ENCODE measurements at regions not wholly inside any gene's neighbourhood (a gene's known extent, or its start where the extent isn't known, plus 50 kb on each side); places are given as distances from the start of the nearest gene placed in this dataset.

DNA sequence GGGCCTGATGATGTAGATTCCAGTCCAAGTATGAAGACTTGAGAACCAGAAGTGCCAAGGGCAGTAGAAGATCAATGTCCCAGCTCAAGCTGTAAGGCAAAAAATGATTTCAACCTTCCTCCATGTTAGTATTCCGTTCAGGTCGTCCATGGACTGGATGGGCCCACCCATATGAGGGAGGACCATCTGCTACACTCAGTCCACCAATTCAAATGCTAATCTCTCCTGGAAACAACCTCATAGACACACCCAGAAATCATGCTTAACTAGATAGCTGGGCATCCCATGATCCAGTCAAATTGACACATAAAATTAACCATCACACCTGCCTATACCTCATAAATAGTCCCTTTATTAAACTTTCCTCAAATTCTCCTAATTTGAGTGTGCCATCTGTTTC lies 73.3 kb upstream of the NFASC start:
- no peaks in the 10 kb centered on the region for H3K9me3 ChIP-seq (ENCODE audit: control insufficient read depth, low read length)
- no peaks in the 10 kb centered on the region for H3K4me1 ChIP-seq (ENCODE audit: control insufficient read depth, insufficient read depth, low read length, poor library complexity, severe bottlenecking)
- DNase-seq: no peak
- no peak overlapping the region for H3K4me3 ChIP-seq (ENCODE audit: insufficient read depth, low read depth, low read length, poor library complexity, severe bottlenecking)
- H3K27me3 ChIP-seq (replicated peaks; ENCODE audit: control insufficient read depth, insufficient read depth, low read length, poor library complexity, severe bottlenecking): no peaks in the 10 kb centered on the region
- H3K36me3 ChIP-seq (ENCODE audit: control insufficient read depth, insufficient read depth, low read length): no peaks in the 10 kb centered on the region
- no peak overlapping the region for H3K27ac ChIP-seq (ENCODE audit: insufficient read depth, low read length, poor library complexity, severe bottlenecking)

DNA sequence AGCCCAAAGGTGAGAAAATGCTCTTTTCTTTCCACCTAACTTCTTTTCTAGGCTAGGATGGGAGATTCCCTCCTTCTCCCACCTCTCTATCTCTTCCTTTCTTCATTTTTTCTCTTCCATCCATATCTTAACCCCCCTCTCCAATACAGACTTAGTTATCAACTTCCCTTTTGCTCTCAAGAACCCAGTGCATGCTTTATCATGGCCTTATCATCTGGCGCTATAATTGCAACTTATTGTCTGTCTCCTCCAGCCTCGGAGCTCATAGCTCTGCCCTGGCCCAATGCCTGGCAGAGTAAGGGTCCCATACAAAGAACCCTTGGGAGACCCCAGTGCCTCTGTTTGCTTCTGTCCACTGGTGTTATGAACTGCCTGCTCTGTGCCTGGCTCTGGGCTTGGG lies 71.0 kb upstream of the NFASC start:
- Histone ChIP-seq H3K27me3 (replicated peaks; ENCODE audit: control insufficient read depth, insufficient read depth, low read length, poor library complexity, severe bottlenecking) (no peaks in the 10 kb centered on the region), H3K9me3 (ENCODE audit: control insufficient read depth, low read length) (no peaks in the 10 kb centered on the region), H3K27ac (ENCODE audit: insufficient read depth, low read length, poor library complexity, severe bottlenecking) (no peak overlapping the region), H3K36me3 (ENCODE audit: control insufficient read depth, insufficient read depth, low read length) (no peaks in the 10 kb centered on the region), H3K4me1 (ENCODE audit: control insufficient read depth, insufficient read depth, low read length, poor library complexity, severe bottlenecking) (no peaks in the 10 kb centered on the region), H3K4me3 (ENCODE audit: insufficient read depth, low read depth, low read length, poor library complexity, severe bottlenecking) (no peak overlapping the region)
- DNase-seq: no peak

DNA sequence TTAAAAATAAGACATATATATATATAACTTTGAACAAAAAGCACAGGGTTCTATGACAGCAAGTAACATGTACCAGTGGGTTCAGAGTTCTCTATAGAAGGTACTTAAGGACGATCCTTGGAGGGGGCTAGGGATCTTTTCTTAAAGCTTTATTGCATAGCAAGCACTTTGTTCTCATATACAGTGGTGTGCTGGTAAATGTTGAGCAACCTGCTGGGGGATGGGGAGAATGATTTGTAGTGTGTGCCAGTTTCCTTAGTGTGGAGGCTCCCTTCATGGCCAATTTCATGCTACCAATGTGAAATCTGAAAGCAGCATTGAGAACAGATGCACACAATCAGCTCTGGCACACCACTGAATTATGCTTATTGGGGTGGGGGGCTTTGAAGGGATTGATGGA lies 69.5 kb upstream of the NFASC start:
- H3K36me3 ChIP-seq (ENCODE audit: control insufficient read depth, insufficient read depth, low read length): no peaks in the 10 kb centered on the region
- no peak overlapping the region for H3K27ac ChIP-seq (ENCODE audit: insufficient read depth, low read length, poor library complexity, severe bottlenecking)
- H3K27me3 ChIP-seq (replicated peaks; ENCODE audit: control insufficient read depth, insufficient read depth, low read length, poor library complexity, severe bottlenecking): no peaks in the 10 kb centered on the region
- DNase-seq: no peak
- no peaks in the 10 kb centered on the region for H3K9me3 ChIP-seq (ENCODE audit: control insufficient read depth, low read length)
- H3K4me1 ChIP-seq (ENCODE audit: control insufficient read depth, insufficient read depth, low read length, poor library complexity, severe bottlenecking): no peaks in the 10 kb centered on the region
- no peak overlapping the region for H3K4me3 ChIP-seq (ENCODE audit: insufficient read depth, low read depth, low read length, poor library complexity, severe bottlenecking)

DNA sequence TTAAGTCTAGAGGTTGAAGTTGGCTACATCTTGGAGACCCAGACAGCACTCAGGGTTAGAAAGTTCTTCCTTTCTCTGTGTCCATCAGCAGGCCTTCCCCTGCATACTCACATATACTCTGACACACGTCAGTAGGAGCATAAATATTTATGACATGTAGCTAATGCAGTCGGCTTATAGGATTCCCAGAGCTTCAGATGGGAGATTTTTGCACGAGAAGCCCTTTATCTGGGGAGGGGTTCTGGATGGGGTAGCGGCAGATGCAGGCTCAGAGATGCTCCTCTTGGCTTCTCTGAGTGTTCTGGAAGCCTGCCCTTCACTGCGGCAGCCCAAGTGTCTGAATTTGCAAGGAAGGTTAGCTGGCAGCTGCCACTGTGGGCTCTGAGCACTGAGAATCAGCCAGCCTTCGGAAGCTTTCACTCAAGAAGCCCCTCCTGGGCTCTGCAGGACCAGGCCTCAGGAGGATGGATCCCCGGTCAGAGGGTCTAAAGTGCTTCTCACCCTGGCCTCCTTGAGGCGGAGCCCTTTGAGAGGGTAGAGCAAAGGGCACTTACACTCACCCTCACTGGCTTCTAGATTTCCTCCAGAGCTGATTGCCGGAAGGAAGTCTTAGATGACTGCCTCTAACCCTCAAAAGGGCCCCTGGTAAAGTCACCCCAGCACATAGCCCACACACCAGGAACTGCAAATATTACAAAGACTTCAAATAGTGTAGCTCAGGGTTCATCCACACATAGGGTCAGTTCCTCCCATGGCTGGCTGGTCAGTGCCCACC lies 68.1 kb upstream of the NFASC start:
- no peaks in the 10 kb centered on the region for H3K4me1 ChIP-seq (ENCODE audit: control insufficient read depth, insufficient read depth, low read length, poor library complexity, severe bottlenecking)
- no peaks in the 10 kb centered on the region for H3K36me3 ChIP-seq (ENCODE audit: control insufficient read depth, insufficient read depth, low read length)

DNA sequence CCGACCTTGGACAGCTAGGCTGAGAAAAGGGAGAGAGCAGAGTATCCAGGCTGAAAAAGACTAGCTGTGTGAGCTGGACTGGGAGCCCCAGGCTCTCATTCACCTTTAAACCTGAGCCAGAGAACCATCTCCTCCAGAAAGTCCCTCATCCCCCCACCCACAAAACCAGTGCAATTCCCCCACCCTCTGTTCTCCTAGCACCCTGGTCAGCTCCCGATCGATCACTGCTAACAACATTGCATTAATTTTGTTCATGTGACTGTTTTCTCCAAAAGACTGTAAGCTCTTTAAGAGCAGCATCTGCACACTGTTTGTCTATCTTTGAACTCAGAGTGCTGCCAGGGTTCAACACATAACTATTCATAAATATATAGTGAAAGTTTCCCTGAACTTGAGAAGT lies 67.1 kb upstream of the NFASC start:
- no peaks in the 10 kb centered on the region for H3K27me3 ChIP-seq (replicated peaks; ENCODE audit: control insufficient read depth, insufficient read depth, low read length, poor library complexity, severe bottlenecking)
- H3K36me3 ChIP-seq (ENCODE audit: control insufficient read depth, insufficient read depth, low read length): no peaks in the 10 kb centered on the region
- H3K9me3 ChIP-seq (ENCODE audit: control insufficient read depth, low read length): no peaks in the 10 kb centered on the region
- no peaks in the 10 kb centered on the region for H3K4me1 ChIP-seq (ENCODE audit: control insufficient read depth, insufficient read depth, low read length, poor library complexity, severe bottlenecking)
- H3K27ac ChIP-seq (ENCODE audit: insufficient read depth, low read length, poor library complexity, severe bottlenecking): no peak overlapping the region
- no peak for DNase-seq
- no peak overlapping the region for H3K4me3 ChIP-seq (ENCODE audit: insufficient read depth, low read depth, low read length, poor library complexity, severe bottlenecking)

More for the DNA sequence above, 68.1 kb upstream of the NFASC start:
- Histone ChIP-seq H3K27me3 (replicated peaks; ENCODE audit: control insufficient read depth, insufficient read depth, low read length, poor library complexity, severe bottlenecking) (no peaks in the 10 kb centered on the region), H3K27ac (ENCODE audit: insufficient read depth, low read length, poor library complexity, severe bottlenecking) (no peak overlapping the region), H3K9me3 (ENCODE audit: control insufficient read depth, low read length) (no peaks in the 10 kb centered on the region), H3K4me3 (ENCODE audit: insufficient read depth, low read depth, low read length, poor library complexity, severe bottlenecking) (no peak overlapping the region)
- DNase-seq: no peak

DNA sequence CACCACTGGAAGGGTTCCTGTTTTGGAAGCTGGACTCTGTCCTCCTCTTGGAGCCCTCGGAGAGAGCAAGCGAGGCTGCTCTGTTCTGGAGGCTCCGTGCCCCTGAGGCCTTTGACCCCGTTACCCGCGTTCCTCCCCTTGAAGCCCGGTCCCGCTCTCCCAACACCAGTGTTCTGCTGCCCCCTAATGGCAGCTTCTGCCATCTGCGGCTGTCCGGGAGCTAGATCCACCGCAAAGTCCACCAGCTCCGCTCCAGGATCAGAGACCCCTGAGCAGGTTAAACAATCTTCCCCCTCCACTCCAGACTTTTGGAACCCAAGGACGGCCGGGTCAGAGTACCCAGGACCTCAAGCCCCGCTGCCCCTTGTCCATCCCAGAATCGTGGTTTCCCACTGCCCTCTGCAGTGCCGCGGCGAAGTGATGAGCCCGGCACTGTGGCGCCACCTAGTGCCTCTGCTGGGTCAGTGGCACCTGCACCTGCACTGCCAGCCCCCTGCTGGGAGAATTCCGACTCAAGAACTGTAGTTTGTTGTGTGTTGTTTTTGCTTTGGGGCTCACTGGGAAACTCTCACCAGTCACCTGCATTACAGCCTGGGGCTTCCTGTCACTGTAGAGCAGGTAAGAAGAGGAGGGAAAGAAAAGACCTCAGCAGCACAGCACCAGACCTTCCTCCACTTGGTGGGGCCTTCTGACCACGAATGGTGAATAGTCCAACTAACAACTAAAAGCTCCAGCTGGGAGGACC lies 63.5 kb upstream of the NFASC start:
- Histone ChIP-seq H3K27ac (ENCODE audit: insufficient read depth, low read length, poor library complexity, severe bottlenecking) (no peak overlapping the region), H3K36me3 (ENCODE audit: control insufficient read depth, insufficient read depth, low read length) (no peaks in the 10 kb centered on the region)

DNA sequence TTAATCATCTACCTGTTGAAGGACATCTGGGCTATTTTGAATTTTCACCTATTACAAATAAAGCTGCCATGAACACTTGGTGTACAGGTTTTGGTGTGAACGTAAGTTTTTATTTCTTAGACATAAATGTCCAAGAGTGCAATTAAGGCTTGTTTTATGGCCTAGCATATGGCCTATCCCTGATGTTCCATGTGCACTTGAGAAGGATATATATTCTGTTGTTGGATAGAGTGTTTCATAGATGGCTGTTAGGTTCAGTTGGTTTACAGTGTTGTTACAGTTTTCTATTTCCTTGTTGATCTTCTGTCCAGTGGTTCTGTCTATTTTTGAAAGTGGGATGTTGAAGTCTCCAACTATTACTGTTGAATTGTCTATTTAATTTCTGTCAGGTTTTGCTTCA lies 61.2 kb upstream of the NFASC start:
- Histone ChIP-seq H3K4me1 (ENCODE audit: control insufficient read depth, insufficient read depth, low read length, poor library complexity, severe bottlenecking) (no peaks in the 10 kb centered on the region), H3K27ac (ENCODE audit: insufficient read depth, low read length, poor library complexity, severe bottlenecking) (no peak overlapping the region)
- DNase-seq: no peak

More for the DNA sequence above, 63.5 kb upstream of the NFASC start:
- H3K27me3 ChIP-seq (replicated peaks; ENCODE audit: control insufficient read depth, insufficient read depth, low read length, poor library complexity, severe bottlenecking): no peaks in the 10 kb centered on the region
- peak; percentile 49 to 68 (median 66) for DNase-seq
- peak overlapping the region; percentile 57 for H3K4me3 ChIP-seq (ENCODE audit: insufficient read depth, low read depth, low read length, poor library complexity, severe bottlenecking)
- H3K9me3 ChIP-seq (ENCODE audit: control insufficient read depth, low read length): no peaks in the 10 kb centered on the region
- no peaks in the 10 kb centered on the region for H3K4me1 ChIP-seq (ENCODE audit: control insufficient read depth, insufficient read depth, low read length, poor library complexity, severe bottlenecking)

DNA sequence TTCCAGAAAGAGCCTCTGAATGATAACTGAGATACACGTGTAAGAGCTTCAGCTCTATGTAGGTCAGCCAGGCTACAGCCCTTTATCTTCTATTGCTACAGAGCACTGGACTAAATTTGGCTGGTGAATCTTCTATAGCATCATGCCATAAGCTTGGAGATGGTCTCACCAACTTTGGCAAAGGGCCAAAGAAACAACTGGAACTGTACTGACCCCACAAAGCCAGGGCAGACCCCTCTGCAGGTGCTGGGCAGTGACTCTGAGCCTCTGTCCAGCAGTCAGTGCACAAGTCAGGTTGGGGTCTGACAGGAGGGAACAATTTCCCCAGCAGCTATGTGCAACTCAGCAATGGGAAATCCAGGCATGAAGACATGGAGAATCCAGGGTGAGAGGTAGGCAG lies 57.8 kb upstream of the NFASC start:
- no peak overlapping the region for H3K27ac ChIP-seq (ENCODE audit: insufficient read depth, low read length, poor library complexity, severe bottlenecking)
- no peaks in the 10 kb centered on the region for H3K36me3 ChIP-seq (ENCODE audit: control insufficient read depth, insufficient read depth, low read length)
- no peaks in the 10 kb centered on the region for H3K9me3 ChIP-seq (ENCODE audit: control insufficient read depth, low read length)
- H3K27me3 ChIP-seq (replicated peaks; ENCODE audit: control insufficient read depth, insufficient read depth, low read length, poor library complexity, severe bottlenecking): no peaks in the 10 kb centered on the region
- H3K4me3 ChIP-seq (ENCODE audit: insufficient read depth, low read depth, low read length, poor library complexity, severe bottlenecking): no peak overlapping the region
- H3K4me1 ChIP-seq (ENCODE audit: control insufficient read depth, insufficient read depth, low read length, poor library complexity, severe bottlenecking): no peaks in the 10 kb centered on the region
- no peak for DNase-seq

More for the DNA sequence above, 61.2 kb upstream of the NFASC start:
- no peak overlapping the region for H3K4me3 ChIP-seq (ENCODE audit: insufficient read depth, low read depth, low read length, poor library complexity, severe bottlenecking)
- H3K27me3 ChIP-seq (replicated peaks; ENCODE audit: control insufficient read depth, insufficient read depth, low read length, poor library complexity, severe bottlenecking): no peaks in the 10 kb centered on the region
- H3K9me3 ChIP-seq (ENCODE audit: control insufficient read depth, low read length): no peaks in the 10 kb centered on the region
- H3K36me3 ChIP-seq (ENCODE audit: control insufficient read depth, insufficient read depth, low read length): no peaks in the 10 kb centered on the region

DNA sequence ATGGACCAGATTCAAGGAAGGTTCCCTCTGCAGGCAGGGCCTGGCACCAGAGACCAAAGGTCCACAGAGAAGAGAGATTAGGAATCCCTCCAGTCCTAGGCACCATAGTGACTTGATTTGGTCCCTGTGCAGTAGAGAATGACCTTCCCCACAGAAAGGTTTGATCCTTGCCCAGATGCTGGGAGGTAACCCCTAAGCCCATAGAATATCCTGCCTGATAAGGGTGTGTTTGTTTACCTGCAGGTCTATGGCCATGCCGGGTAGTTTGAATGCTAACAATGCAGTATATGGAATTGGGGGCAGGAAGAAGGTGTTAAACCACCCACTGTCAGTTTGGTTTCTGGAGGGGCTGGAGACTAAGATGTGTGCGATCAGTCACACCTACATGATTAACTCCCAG lies 57.1 kb upstream of the NFASC start:
- H3K27ac ChIP-seq (ENCODE audit: insufficient read depth, low read length, poor library complexity, severe bottlenecking): no peak overlapping the region
- H3K4me3 ChIP-seq (ENCODE audit: insufficient read depth, low read depth, low read length, poor library complexity, severe bottlenecking): no peak overlapping the region
- no peak for DNase-seq
- H3K9me3 ChIP-seq (ENCODE audit: control insufficient read depth, low read length): no peaks in the 10 kb centered on the region
- H3K36me3 ChIP-seq (ENCODE audit: control insufficient read depth, insufficient read depth, low read length): no peaks in the 10 kb centered on the region
- H3K27me3 ChIP-seq (replicated peaks; ENCODE audit: control insufficient read depth, insufficient read depth, low read length, poor library complexity, severe bottlenecking): no peaks in the 10 kb centered on the region
- no peaks in the 10 kb centered on the region for H3K4me1 ChIP-seq (ENCODE audit: control insufficient read depth, insufficient read depth, low read length, poor library complexity, severe bottlenecking)

DNA sequence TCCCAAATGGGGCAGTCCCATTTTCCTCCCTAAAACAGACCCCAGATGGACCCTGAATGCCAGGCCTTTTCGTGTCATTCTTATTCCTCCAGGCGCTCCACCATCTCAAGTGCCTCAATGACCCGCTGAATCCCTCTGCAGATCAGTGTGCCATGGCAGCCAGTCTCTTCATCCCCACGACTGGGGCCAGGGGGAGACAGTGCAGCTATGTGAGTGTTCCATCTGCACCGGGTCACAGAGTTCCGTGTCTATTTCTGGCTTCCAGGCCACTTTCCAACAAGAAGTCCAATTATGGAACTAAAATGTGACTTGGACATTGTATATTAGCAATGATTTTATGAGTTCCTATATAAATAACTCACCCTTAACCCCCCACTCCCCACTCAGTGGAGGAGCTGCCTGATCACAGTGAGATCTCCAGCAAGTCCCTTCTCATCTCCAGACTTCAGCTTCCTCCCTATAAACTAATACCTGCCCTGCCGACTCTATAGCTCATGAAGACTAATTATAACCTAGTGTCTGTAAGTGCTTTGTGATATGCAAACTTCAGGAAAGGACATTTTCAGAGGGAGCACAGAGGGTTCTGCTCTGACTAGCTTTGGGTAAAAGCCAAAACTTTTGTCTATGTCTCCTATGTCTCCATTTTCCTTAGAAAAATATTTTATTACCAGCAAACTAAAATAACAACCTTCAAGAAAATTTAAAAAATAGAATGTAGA lies 56.3 kb upstream of the NFASC start:
- DNase-seq: no peak
- no peak overlapping the region for H3K4me3 ChIP-seq (ENCODE audit: insufficient read depth, low read depth, low read length, poor library complexity, severe bottlenecking)
- H3K27me3 ChIP-seq (replicated peaks; ENCODE audit: control insufficient read depth, insufficient read depth, low read length, poor library complexity, severe bottlenecking): no peaks in the 10 kb centered on the region
- H3K4me1 ChIP-seq (ENCODE audit: control insufficient read depth, insufficient read depth, low read length, poor library complexity, severe bottlenecking): no peaks in the 10 kb centered on the region
- H3K9me3 ChIP-seq (ENCODE audit: control insufficient read depth, low read length): no peaks in the 10 kb centered on the region
- no peaks in the 10 kb centered on the region for H3K36me3 ChIP-seq (ENCODE audit: control insufficient read depth, insufficient read depth, low read length)
- H3K27ac ChIP-seq (ENCODE audit: insufficient read depth, low read length, poor library complexity, severe bottlenecking): no peak overlapping the region
